Vagina (tissue), 2 donors: ENCODE measurements at regions not wholly inside any gene's neighbourhood (a gene's known extent, or its start where the extent isn't known, plus 50 kb on each side); places are given as distances from the start of the nearest gene placed in this dataset.

Experiments used
- CTCF ChIP-seq, 3 experiments: fragments of 450-650 bp in 2 of 3; fragments of 200-600 bp in 1 of 3; sonication (generic) in 1 of 3; IDR thresholded peaks; one replicate each; pipeline ENCODE4 v1.5.1; 2017 to 2019; ENCODE audit warnings: antibody characterized with exemption in 3 of 3, mild to moderate bottlenecking in 2 of 3, moderate library complexity in 2 of 3
- POLR2A ChIP-seq, 2 donors: fragments of 450-650 bp; IDR thresholded peaks; one replicate each; pipeline ENCODE4 v1.6.1; 2017; ENCODE audit warnings: antibody characterized with exemption in 2 of 2, mild to moderate bottlenecking in 2 of 2, moderate library complexity in 2 of 2
- POLR2AphosphoS5 ChIP-seq, 2 donors: sonication (generic); formaldehyde crosslinking; IDR thresholded peaks; one replicate each; pipeline ENCODE4 v1.9.0; 2017; ENCODE audit warnings: antibody characterized with exemption in 2 of 2, mild to moderate bottlenecking in 2 of 2, low read depth in 1 of 2; ENCODE audit not compliant: insufficient read depth in 1 of 2

DNA sequence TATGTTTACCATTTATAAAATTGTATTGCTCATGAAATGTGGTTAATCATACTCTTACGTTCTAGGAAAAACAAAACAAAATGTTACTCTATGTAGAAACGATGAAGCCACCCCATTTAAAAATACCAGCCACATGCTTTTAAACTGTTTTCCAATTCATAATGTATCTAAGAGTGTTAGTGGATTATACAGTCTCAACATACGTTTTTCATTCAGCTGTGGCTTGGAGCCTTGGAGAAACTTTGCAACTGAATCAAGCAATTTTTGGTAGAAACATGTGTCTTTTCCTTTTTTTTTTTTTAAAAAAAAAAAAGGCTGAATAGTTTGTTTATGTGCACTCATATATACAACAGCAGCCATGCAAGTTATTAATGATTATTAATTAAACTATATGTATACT lies 378.0 kb upstream of the SEMA3D start:
- TF ChIP-seq CTCF (IDR thresholded peaks at IDR 0.05), result no peak
- TF ChIP-seq POLR2A (IDR thresholded peaks at IDR 0.05), result no peak
- no peak for TF ChIP-seq POLR2AphosphoS5 (IDR thresholded peaks at IDR 0.05; ENCODE audit: insufficient read depth in 1 of 2, low read depth in 1 of 2)
